SK-N-SH (cell line): ENCODE measurements at regions not wholly inside any gene's neighbourhood (a gene's known extent, or its start where the extent isn't known, plus 50 kb on each side); places are given as distances from the start of the nearest gene placed in this dataset.

Experiments used
- CTCF ChIA-PET: fragments of 300-600, 350-600 bp; formaldehyde crosslinking; extraction: SDS; loops from one replicate; lab custom pipeline; 2021; lab: Yijun Ruan, JAX
- POLR2A ChIA-PET: fragments of 350-600 bp; sonication (Branson Sonifier 250); formaldehyde crosslinking; extraction: SDS; loops from one replicate; lab custom pipeline; 2020; ENCODE audit warnings: antibody characterized with exemption, inconsistent platforms; lab: Yijun Ruan, JAX
- DNase-seq: peaks from one replicate; pipeline ENCODE4 v3.0.0; 2012
- H2AFZ ChIP-seq: fragments of 200-600 bp; sonication (generic); 2 replicates; pipeline ENCODE4 v1.8.1; 2016; ENCODE audit warnings: antibody characterized with exemption, mild to moderate bottlenecking, low read depth
- H3F3A ChIP-seq: fragments of 200-600 bp; sonication (generic); replicated peaks from 2 replicates; pipeline ENCODE3; 2016; ENCODE audit warnings: antibody characterized with exemption, mild to moderate bottlenecking; ENCODE audit not compliant: insufficient read depth
- H3K27ac ChIP-seq, 2 experiments: fragments of 200-500 bp in 1 of 2; fragments of 200-600 bp in 1 of 2; sonication (Bioruptor generic) in 1 of 2; sonication (generic), shearing (Covaris generic) in 1 of 2; 2 replicates each; pipeline versions ENCODE4 v1.5.1 to v1.6.1; 2014 to 2016; ENCODE audit warnings: low read depth in 2 of 2, inconsistent platforms in 1 of 2, low read length in 1 of 2, mild to moderate bottlenecking in 1 of 2, mixed read lengths in 1 of 2
- H3K27me3 ChIP-seq: fragments of 200-600 bp; sonication (generic), shearing (Covaris generic); 2 replicates; pipeline ENCODE4 v1.6.1; 2016; ENCODE audit warnings: mixed run types; ENCODE audit not compliant: insufficient read depth
- H3K36me3 ChIP-seq, 2 experiments: fragments of 200-500 bp in 1 of 2; fragments of 200-600 bp in 1 of 2; sonication (Bioruptor generic) in 1 of 2; sonication (generic) in 1 of 2; replicated peaks in 1 of 2; 2 replicates each; pipeline versions ENCODE3 to v1.5.1; 2014 to 2016; ENCODE audit warnings: low read length in 1 of 2, mild to moderate bottlenecking in 1 of 2; ENCODE audit not compliant: insufficient read depth in 2 of 2, control insufficient read depth in 1 of 2
- H3K4me1 ChIP-seq, 2 experiments: fragments of 200-500 bp in 1 of 2; fragments of 200-600 bp in 1 of 2; sonication (Bioruptor generic) in 1 of 2; sonication (generic), shearing (Covaris generic) in 1 of 2; 2 replicates each; pipeline versions ENCODE4 v1.5.1 to v1.6.1; 2014 to 2016; ENCODE audit warnings: low read depth in 1 of 2, low read length in 1 of 2, mixed run types in 1 of 2; ENCODE audit not compliant: insufficient read depth in 2 of 2, control insufficient read depth in 1 of 2
- H3K4me2 ChIP-seq: fragments of 200-600 bp; sonication (generic), shearing (Covaris generic); 2 replicates; pipeline ENCODE4 v1.6.1; 2017; ENCODE audit warnings: mixed run types
- H3K4me3 ChIP-seq, 2 experiments: fragments of 200-500 bp in 1 of 2; fragments of 200-600 bp in 1 of 2; sonication (Bioruptor generic) in 1 of 2; sonication (generic), shearing (Covaris generic) in 1 of 2; 2 replicates each; pipeline versions ENCODE4 v1.5.1 to v1.8.1; 2014 to 2016; ENCODE audit warnings: low read depth in 2 of 2, inconsistent platforms in 1 of 2, low read length in 1 of 2, mild to moderate bottlenecking in 1 of 2, mixed read lengths in 1 of 2, moderate library complexity in 1 of 2
- H3K79me2 ChIP-seq: fragments of 200-600 bp; sonication (generic); 2 replicates; pipeline ENCODE4 v1.8.1; 2017; ENCODE audit warnings: mild to moderate bottlenecking; ENCODE audit not compliant: insufficient read depth
- H3K9ac ChIP-seq: fragments of 200-600 bp; sonication (generic); 2 replicates; pipeline ENCODE4 v1.6.1; 2017; ENCODE audit warnings: mixed run types
- H3K9me2 ChIP-seq: fragments of 200-600 bp; sonication (generic); 2 replicates; pipeline ENCODE4 v1.6.1; 2017; ENCODE audit warnings: mixed run types
- H3K9me3 ChIP-seq: fragments of 200-600 bp; sonication (generic); 2 replicates; pipeline ENCODE4 v1.6.1; 2017; ENCODE audit warnings: mixed run types, mild to moderate bottlenecking, moderate library complexity
- H4K20me1 ChIP-seq: fragments of 200-600 bp; sonication (generic); 2 replicates; pipeline ENCODE4 v1.6.1; 2017; ENCODE audit warnings: mild to moderate bottlenecking, mixed run types; ENCODE audit not compliant: insufficient read depth
- CTCF ChIP-seq: fragments of 200-600 bp; sonication (generic); IDR thresholded peaks from 2 replicates; pipeline ENCODE4 v1.6.1; 2017; ENCODE audit warnings: antibody characterized with exemption, mild to moderate bottlenecking, moderate library complexity
- ELF1 ChIP-seq: IDR thresholded peaks from 2 replicates; pipeline ENCODE4 v1.4.0; 2012
- EP300 ChIP-seq, 2 experiments: IDR thresholded peaks; 2 replicates each; pipeline versions ENCODE4 v1.4.0 to v1.6.1; 2012; ENCODE audit warnings: borderline replicate concordance in 1 of 2, low read depth in 1 of 2, low read length in 1 of 2
- GABPA ChIP-seq: IDR thresholded peaks from 2 replicates; pipeline ENCODE4 v1.4.0; 2012; ENCODE audit warnings: low read depth, mild to moderate bottlenecking
- IRF3 ChIP-seq: fragments of 150-350 bp; IDR thresholded peaks from 2 replicates; pipeline ENCODE4 v1.6.1; 2016; ENCODE audit warnings: mild to moderate bottlenecking, low read depth, low read length
- JUND ChIP-seq: IDR thresholded peaks from 2 replicates; pipeline ENCODE4 v1.4.0; 2012
- MAX ChIP-seq: IDR thresholded peaks from 2 replicates; pipeline ENCODE4 v1.4.0; 2012; ENCODE audit warnings: low read depth
- MXI1 ChIP-seq: IDR thresholded peaks from 2 replicates; pipeline ENCODE4 v1.6.1; 2012; ENCODE audit warnings: mild to moderate bottlenecking, low read depth, low read length, improper control_type of control experiment
- NFIC ChIP-seq: IDR thresholded peaks from 2 replicates; pipeline ENCODE4 v1.4.0; 2012; ENCODE audit warnings: borderline replicate concordance
- RCOR1 ChIP-seq: fragments of 150-350 bp; IDR thresholded peaks from 2 replicates; pipeline ENCODE4 v1.6.1; 2017; ENCODE audit warnings: antibody characterized with exemption, low read length
- RFX5 ChIP-seq: IDR thresholded peaks from 2 replicates; pipeline ENCODE4 v1.6.1; 2012; ENCODE audit warnings: mild to moderate bottlenecking, improper control_type of control experiment, low read length
- RXRA ChIP-seq: IDR thresholded peaks from 2 replicates; pipeline ENCODE4 v1.4.0; 2012; ENCODE audit warnings: low read depth, mild to moderate bottlenecking, borderline replicate concordance
- SMC3 ChIP-seq: IDR thresholded peaks from 2 replicates; pipeline ENCODE4 v1.6.1; 2012; ENCODE audit warnings: low read depth, low read length, improper control_type of control experiment
- TEAD4 ChIP-seq: IDR thresholded peaks from 2 replicates; pipeline ENCODE4 v1.4.0; 2012; ENCODE audit warnings: mild to moderate bottlenecking, borderline replicate concordance; ENCODE audit not compliant: insufficient read depth
- WGBS: methylation state at CpG from one replicate; pipeline ENCODE4 v1.1.6; 2017; ENCODE audit warnings: low lambda C conversion rate; 5-methylcytosine and 5-hydroxymethylcytosine counted together
- TF ChIP-seq, protein P1 (sequence below): IDR thresholded peaks from 2 replicates; pipeline ENCODE4 v1.4.0; 2012; ENCODE audit warnings: low read depth, borderline replicate concordance
- TF ChIP-seq, protein P2 (sequence below): IDR thresholded peaks from 2 replicates; pipeline ENCODE4; 2012

DNA sequence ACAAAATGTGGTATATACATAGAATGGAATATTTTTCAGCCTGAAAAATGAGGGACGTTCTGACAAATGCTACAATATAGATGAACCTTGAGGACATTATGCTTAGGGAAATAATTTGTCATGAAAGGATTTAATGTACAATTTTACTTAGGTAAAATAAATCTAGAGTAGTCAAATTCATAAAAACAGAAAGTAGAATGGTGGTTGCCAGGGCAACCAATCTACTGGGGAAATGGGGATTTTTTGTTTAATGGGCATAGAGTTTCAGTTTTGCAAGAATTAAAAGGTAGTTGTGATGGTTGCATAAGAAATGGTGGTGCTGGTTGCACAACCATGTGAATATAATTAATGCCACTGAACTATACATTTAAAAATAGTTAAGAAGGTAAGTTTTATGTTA lies 296.0 kb upstream of the SP4 start:
- ChIA-PET POLR2A (no interaction called here), CTCF (no interaction called here)
- Histone ChIP-seq H3K4me1 (no peaks in the 10 kb centered on the region), H3K9me2 (no peaks in the 10 kb centered on the region), H3K4me3 (no peak overlapping the region), H3K9ac (no peak overlapping the region), H3K9me3 (no peaks in the 10 kb centered on the region), H3K36me3 (no peaks in the 10 kb centered on the region), H4K20me1 (no peaks in the 10 kb centered on the region), H2AFZ (no peak overlapping the region), H3K4me2 (no peak overlapping the region), H3K27me3 (no peaks in the 10 kb centered on the region), H3K27ac (no peak overlapping the region), H3F3A (no peaks in the 10 kb centered on the region), H3K79me2 (no peaks in the 10 kb centered on the region)
- TF ChIP-seq JUND, result no peak
- TF ChIP-seq NFIC, result no peak
- no peak for TF ChIP-seq TEAD4
- no peak for TF ChIP-seq RXRA
- no peak for TF ChIP-seq GABPA
- no peak for TF ChIP-seq EP300 (IDR thresholded peaks at IDR 0.05; ENCODE audit: borderline replicate concordance in 1 of 2, low read depth in 1 of 2, low read length in 1 of 2)
- no peak for TF ChIP-seq MAX
- no peak for TF ChIP-seq CTCF
- TF ChIP-seq RCOR1, result no peak
- no peak for TF ChIP-seq MXI1
- TF ChIP-seq, protein P1, sequence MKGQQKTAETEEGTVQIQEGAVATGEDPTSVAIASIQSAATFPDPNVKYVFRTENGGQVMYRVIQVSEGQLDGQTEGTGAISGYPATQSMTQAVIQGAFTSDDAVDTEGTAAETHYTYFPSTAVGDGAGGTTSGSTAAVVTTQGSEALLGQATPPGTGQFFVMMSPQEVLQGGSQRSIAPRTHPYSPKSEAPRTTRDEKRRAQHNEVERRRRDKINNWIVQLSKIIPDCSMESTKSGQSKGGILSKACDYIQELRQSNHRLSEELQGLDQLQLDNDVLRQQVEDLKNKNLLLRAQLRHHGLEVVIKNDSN, result no peak
- TF ChIP-seq RFX5, result no peak
- TF ChIP-seq, protein P2, sequence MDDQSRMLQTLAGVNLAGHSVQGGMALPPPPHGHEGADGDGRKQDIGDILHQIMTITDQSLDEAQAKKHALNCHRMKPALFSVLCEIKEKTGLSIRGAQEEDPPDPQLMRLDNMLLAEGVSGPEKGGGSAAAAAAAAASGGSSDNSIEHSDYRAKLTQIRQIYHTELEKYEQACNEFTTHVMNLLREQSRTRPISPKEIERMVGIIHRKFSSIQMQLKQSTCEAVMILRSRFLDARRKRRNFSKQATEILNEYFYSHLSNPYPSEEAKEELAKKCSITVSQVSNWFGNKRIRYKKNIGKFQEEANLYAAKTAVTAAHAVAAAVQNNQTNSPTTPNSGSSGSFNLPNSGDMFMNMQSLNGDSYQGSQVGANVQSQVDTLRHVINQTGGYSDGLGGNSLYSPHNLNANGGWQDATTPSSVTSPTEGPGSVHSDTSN, result no peak
- TF ChIP-seq IRF3, result no peak
- no peak for DNase-seq
- WGBS, result 0% methylated on average over 1 of the region's 1 CpG

DNA sequence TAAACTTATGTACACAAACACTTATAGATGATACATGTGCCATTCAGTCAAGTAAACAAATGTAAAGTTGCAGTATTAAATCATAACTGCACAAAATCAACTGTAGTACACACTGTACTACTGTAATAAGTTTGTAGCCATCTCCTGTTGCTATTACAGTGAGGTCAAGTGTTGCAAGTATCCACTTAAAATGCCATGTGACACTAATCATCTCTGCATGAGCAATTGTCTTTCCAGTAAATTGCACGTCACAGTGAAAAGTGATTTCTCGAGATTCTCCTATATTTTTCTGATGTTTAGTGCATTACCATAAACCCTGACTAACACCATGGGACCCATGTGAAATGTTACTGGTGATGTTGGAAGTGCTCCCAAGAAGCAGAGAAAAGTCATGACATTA lies 293.3 kb upstream of the SP4 start:
- H3K9me3 ChIP-seq, result no peaks in the 10 kb centered on the region
- H4K20me1 ChIP-seq, result no peaks in the 10 kb centered on the region
- TF ChIP-seq ELF1, result no peak
- no peak for TF ChIP-seq SMC3
- H3K36me3 ChIP-seq, result no peaks in the 10 kb centered on the region
- H3K4me2 ChIP-seq, result no peak overlapping the region
- no peak overlapping the region for H3K9ac ChIP-seq
- no peak overlapping the region for H2AFZ ChIP-seq
- H3K4me1 ChIP-seq, result no peaks in the 10 kb centered on the region
- WGBS, result 0% methylated on average over 2 of the region's 2 CpGs
- H3K79me2 ChIP-seq, result no peaks in the 10 kb centered on the region
- no peak for DNase-seq
- no peak overlapping the region for H3K27ac ChIP-seq
- no peak overlapping the region for H3K4me3 ChIP-seq
- no peaks in the 10 kb centered on the region for H3F3A ChIP-seq
- no peaks in the 10 kb centered on the region for H3K9me2 ChIP-seq
- ChIA-PET POLR2A (no interaction called here), CTCF (no interaction called here)
- H3K27me3 ChIP-seq, result no peaks in the 10 kb centered on the region
